HEK293T (cell line): ENCODE measurements at regions not wholly inside any gene's neighbourhood (a gene's known extent, or its start where the extent isn't known, plus 50 kb on each side); places are given as distances from the start of the nearest gene placed in this dataset.

ENCODE experiments used
- CTCF ChIA-PET: fragments of 350-600 bp; formaldehyde crosslinking; extraction: SDS; loops from one replicate; lab custom pipeline; 2021; ENCODE audit warnings: antibody characterized with exemption, inconsistent platforms; lab: Yijun Ruan, JAX
- POLR2A ChIA-PET: fragments of 350-600 bp; formaldehyde crosslinking; extraction: SDS; loops from one replicate; lab custom pipeline; 2020; ENCODE audit warnings: antibody characterized with exemption, inconsistent platforms; lab: Yijun Ruan, JAX
- DNase-seq: peaks from one replicate; pipeline ENCODE4 v3.0.0; 2012; ENCODE audit warnings: mixed read lengths; ENCODE audit errors: extremely low spot score
- ARNT ChIP-seq: fragments of 450-650 bp; IDR thresholded peaks from 2 replicates; pipeline ENCODE4 v1.6.1; 2017; ENCODE audit warnings: mild to moderate bottlenecking
- BHLHE40 ChIP-seq: fragments of 450-650 bp; IDR thresholded peaks from 2 replicates; pipeline ENCODE4 v1.6.1; 2016; ENCODE audit warnings: mild to moderate bottlenecking, moderate library complexity, borderline replicate concordance
- CTBP1 ChIP-seq: fragments of 450-650 bp; IDR thresholded peaks from 2 replicates; pipeline ENCODE4 v1.6.1; 2016; ENCODE audit warnings: borderline replicate concordance
- ELF4 ChIP-seq: fragments of 450-650 bp; IDR thresholded peaks from 2 replicates; pipeline ENCODE4 v1.6.1; 2017; ENCODE audit warnings: antibody characterized with exemption
- FOXA1 ChIP-seq: fragments of 450-650 bp; IDR thresholded peaks from 2 replicates; pipeline ENCODE4 v1.6.1; 2016; ENCODE audit warnings: mild to moderate bottlenecking
- FOXK2 ChIP-seq: fragments of 450-650 bp; IDR thresholded peaks from 2 replicates; pipeline ENCODE4 v1.6.1; 2016; ENCODE audit warnings: mild to moderate bottlenecking
- FOXM1 ChIP-seq: fragments of 450-650 bp; IDR thresholded peaks from 2 replicates; pipeline ENCODE4 v1.6.1; 2017; ENCODE audit warnings: mild to moderate bottlenecking, borderline replicate concordance
- HDGF ChIP-seq: fragments of 450-650 bp; IDR thresholded peaks from 2 replicates; pipeline ENCODE4 v1.6.1; 2017; ENCODE audit warnings: antibody characterized with exemption, borderline replicate concordance
- L3MBTL2 ChIP-seq: fragments of 450-650 bp; conservative IDR thresholded peaks from 2 replicates; pipeline ENCODE4 v1.6.1; 2016; ENCODE audit warnings: mild to moderate bottlenecking
- LEF1 ChIP-seq: fragments of 450-650 bp; IDR thresholded peaks from 2 replicates; pipeline ENCODE4 v1.6.1; 2017; ENCODE audit warnings: mild to moderate bottlenecking, borderline replicate concordance
- NFRKB ChIP-seq: fragments of 450-650 bp; IDR thresholded peaks from 2 replicates; pipeline ENCODE4 v1.6.1; 2016; ENCODE audit warnings: mild to moderate bottlenecking, moderate library complexity
- PKNOX1 ChIP-seq: fragments of 450-650 bp; IDR thresholded peaks from 2 replicates; pipeline ENCODE4 v1.6.1; 2016
- SP1 ChIP-seq: fragments of 450-650 bp; IDR thresholded peaks from 2 replicates; pipeline ENCODE4 v1.6.1; 2017
- SUZ12 ChIP-seq: fragments of 450-650 bp; IDR thresholded peaks from 2 replicates; pipeline ENCODE4 v1.6.1; 2016; ENCODE audit warnings: mild to moderate bottlenecking
- TARDBP ChIP-seq: fragments of 450-650 bp; IDR thresholded peaks from 2 replicates; pipeline ENCODE4 v1.6.1; 2016
- ZNF384 ChIP-seq: fragments of 450-650 bp; IDR thresholded peaks from 2 replicates; pipeline ENCODE4 v1.6.1; 2016

- TF ChIP-seq NFRKB (no peak), L3MBTL2 (no peak), ZNF384 (no peak), TARDBP (no peak), FOXA1 (no peak), CTBP1 (no peak), PKNOX1 (no peak), SUZ12 (no peak), ARNT (no peak), FOXK2 (no peak), ELF4 (no peak), FOXM1 (no peak), BHLHE40 (no peak), SP1 (no peak), HDGF (no peak), LEF1 (no peak)
- no peak for DNase-seq
- ChIA-PET POLR2A (no interaction called here), CTCF (no interaction called here)
Measured at GRCh38 chr2:120497261-120497977, 151.5 kb downstream of the INHBB start.

- no peak for TF ChIP-seq PKNOX1
- no peak for TF ChIP-seq BHLHE40
- no peak for TF ChIP-seq NFRKB
- TF ChIP-seq LEF1 = no peak
- TF ChIP-seq HDGF = no peak
- TF ChIP-seq TARDBP = no peak
- TF ChIP-seq ZNF384 = no peak
- TF ChIP-seq FOXM1 = no peak
- TF ChIP-seq SP1 = no peak
- no peak for TF ChIP-seq FOXK2
- no peak for TF ChIP-seq ARNT
- no peak for TF ChIP-seq L3MBTL2
- TF ChIP-seq FOXA1 = no peak
- no peak for TF ChIP-seq SUZ12
- no peak for TF ChIP-seq CTBP1
- no peak for TF ChIP-seq ELF4
- ChIA-PET CTCF (no interaction called here), POLR2A (no interaction called here)
- DNase-seq = no peak
Measured at GRCh38 chr2:120498121-120498520, 152.2 kb downstream of the INHBB start.

- DNase-seq = no peak
- TF ChIP-seq TARDBP (no peak), L3MBTL2 (no peak), FOXM1 (no peak), BHLHE40 (no peak), NFRKB (no peak), FOXA1 (no peak), FOXK2 (no peak), SUZ12 (no peak), CTBP1 (no peak), ZNF384 (no peak), HDGF (no peak), ELF4 (no peak), PKNOX1 (no peak), LEF1 (no peak), ARNT (no peak), SP1 (no peak)
- ChIA-PET POLR2A (no interaction called here), CTCF (no interaction called here)
Measured at GRCh38 chr2:120498576-120499394, 152.8 kb downstream of the INHBB start.

- DNase-seq = no peak
- CTCF ChIA-PET = no interaction called here
- POLR2A ChIA-PET = no interaction called here
- no peak for TF ChIP-seq NFRKB
- no peak for TF ChIP-seq FOXK2
- TF ChIP-seq HDGF = no peak
- TF ChIP-seq PKNOX1 = no peak
- TF ChIP-seq SP1 = no peak
- no peak for TF ChIP-seq FOXA1
- no peak for TF ChIP-seq L3MBTL2
- TF ChIP-seq CTBP1 = no peak
- TF ChIP-seq TARDBP = no peak
- no peak for TF ChIP-seq ELF4
- no peak for TF ChIP-seq LEF1
- TF ChIP-seq FOXM1 = no peak
- TF ChIP-seq ARNT = no peak
- TF ChIP-seq BHLHE40 = no peak
- no peak for TF ChIP-seq SUZ12
- no peak for TF ChIP-seq ZNF384
Measured at GRCh38 chr2:120499784-120500495, 154.0 kb downstream of the INHBB start.
